ENCODE measurements at regions not wholly inside any gene's neighbourhood (a gene's known extent, or its start where the extent isn't known, plus 50 kb on each side); places are given as distances from the start of the nearest gene placed in this dataset.

DNA sequence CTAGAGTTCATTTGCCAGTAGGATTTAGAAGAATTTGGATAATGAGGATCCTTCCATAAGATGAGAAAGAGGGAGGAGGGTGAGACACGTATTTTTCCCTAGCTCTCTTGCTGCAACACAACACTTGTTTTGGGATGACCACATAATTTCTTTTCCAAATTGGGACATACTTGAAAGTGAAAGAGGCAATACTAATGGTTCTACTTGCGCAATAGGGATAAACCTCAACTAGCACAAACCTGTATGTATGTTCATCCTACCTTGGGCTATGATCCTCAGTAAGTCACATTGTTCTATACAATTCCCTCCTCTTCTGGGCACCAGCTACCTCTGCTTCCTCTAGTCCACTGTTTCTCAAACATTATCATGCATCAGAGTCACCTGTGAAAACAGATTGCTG is 1208.8 kb upstream of the LRRTM1 start:
- Histone ChIP-seq H3K36me3 (ENCODE audit: control insufficient read depth, insufficient read depth, low read length) (no peaks in the 10 kb centered on the region), H3K27me3 (ENCODE audit: control insufficient read depth, insufficient read depth, low read length) (no peaks in the 10 kb centered on the region), H3K4me1 (ENCODE audit: control insufficient read depth, insufficient read depth, low read length) (no peaks in the 10 kb centered on the region), H3K27ac (ENCODE audit: low read length) (no peak overlapping the region), H3K4me3 (ENCODE audit: low read depth in 2 of 2, low read length in 2 of 2) (no peak overlapping the region), H3K9me3 (ENCODE audit: control insufficient read depth, insufficient read depth, low read depth, low read length) (no peaks in the 10 kb centered on the region)
- BruUV-seq (replicated peaks), result no TSS peak
- no peak for TF ChIP-seq TCF7L2 (IDR thresholded peaks at IDR 0.05; ENCODE audit: low read depth, low read length)
- TF ChIP-seq POLR2AphosphoS5 (IDR thresholded peaks at IDR 0.05; ENCODE audit: low read depth, low read length), result no peak
- no peak for TF ChIP-seq SIN3A (IDR thresholded peaks at IDR 0.05; ENCODE audit: borderline replicate concordance, insufficient read depth, low read depth, low read length)
- TF ChIP-seq, protein P1, sequence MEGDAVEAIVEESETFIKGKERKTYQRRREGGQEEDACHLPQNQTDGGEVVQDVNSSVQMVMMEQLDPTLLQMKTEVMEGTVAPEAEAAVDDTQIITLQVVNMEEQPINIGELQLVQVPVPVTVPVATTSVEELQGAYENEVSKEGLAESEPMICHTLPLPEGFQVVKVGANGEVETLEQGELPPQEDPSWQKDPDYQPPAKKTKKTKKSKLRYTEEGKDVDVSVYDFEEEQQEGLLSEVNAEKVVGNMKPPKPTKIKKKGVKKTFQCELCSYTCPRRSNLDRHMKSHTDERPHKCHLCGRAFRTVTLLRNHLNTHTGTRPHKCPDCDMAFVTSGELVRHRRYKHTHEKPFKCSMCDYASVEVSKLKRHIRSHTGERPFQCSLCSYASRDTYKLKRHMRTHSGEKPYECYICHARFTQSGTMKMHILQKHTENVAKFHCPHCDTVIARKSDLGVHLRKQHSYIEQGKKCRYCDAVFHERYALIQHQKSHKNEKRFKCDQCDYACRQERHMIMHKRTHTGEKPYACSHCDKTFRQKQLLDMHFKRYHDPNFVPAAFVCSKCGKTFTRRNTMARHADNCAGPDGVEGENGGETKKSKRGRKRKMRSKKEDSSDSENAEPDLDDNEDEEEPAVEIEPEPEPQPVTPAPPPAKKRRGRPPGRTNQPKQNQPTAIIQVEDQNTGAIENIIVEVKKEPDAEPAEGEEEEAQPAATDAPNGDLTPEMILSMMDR (IDR thresholded peaks at IDR 0.05), result no peak
- TF ChIP-seq, protein P2, sequence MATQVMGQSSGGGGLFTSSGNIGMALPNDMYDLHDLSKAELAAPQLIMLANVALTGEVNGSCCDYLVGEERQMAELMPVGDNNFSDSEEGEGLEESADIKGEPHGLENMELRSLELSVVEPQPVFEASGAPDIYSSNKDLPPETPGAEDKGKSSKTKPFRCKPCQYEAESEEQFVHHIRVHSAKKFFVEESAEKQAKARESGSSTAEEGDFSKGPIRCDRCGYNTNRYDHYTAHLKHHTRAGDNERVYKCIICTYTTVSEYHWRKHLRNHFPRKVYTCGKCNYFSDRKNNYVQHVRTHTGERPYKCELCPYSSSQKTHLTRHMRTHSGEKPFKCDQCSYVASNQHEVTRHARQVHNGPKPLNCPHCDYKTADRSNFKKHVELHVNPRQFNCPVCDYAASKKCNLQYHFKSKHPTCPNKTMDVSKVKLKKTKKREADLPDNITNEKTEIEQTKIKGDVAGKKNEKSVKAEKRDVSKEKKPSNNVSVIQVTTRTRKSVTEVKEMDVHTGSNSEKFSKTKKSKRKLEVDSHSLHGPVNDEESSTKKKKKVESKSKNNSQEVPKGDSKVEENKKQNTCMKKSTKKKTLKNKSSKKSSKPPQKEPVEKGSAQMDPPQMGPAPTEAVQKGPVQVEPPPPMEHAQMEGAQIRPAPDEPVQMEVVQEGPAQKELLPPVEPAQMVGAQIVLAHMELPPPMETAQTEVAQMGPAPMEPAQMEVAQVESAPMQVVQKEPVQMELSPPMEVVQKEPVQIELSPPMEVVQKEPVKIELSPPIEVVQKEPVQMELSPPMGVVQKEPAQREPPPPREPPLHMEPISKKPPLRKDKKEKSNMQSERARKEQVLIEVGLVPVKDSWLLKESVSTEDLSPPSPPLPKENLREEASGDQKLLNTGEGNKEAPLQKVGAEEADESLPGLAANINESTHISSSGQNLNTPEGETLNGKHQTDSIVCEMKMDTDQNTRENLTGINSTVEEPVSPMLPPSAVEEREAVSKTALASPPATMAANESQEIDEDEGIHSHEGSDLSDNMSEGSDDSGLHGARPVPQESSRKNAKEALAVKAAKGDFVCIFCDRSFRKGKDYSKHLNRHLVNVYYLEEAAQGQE (IDR thresholded peaks at IDR 0.05; ENCODE audit: insufficient read depth in 1 of 2, low read depth in 2 of 2, low read length in 1 of 2), result no peak
- DNase-seq (ENCODE audit: low read depth, low spot score), result no peak
- ATAC-seq, result no peak
- ChIA-PET CTCF (no interaction called here), POLR2A (no interaction called here)
- intact Hi-C loops (cut with micrococcal nuclease; ENCODE audit: unreplicated experiment), result no loop called here
- in situ Hi-C loops (cut with HindIII; ENCODE audit: low pct_unique_long_range_greater_than_20kb, low sequenced_read_pairs), result no loop called here

DNA sequence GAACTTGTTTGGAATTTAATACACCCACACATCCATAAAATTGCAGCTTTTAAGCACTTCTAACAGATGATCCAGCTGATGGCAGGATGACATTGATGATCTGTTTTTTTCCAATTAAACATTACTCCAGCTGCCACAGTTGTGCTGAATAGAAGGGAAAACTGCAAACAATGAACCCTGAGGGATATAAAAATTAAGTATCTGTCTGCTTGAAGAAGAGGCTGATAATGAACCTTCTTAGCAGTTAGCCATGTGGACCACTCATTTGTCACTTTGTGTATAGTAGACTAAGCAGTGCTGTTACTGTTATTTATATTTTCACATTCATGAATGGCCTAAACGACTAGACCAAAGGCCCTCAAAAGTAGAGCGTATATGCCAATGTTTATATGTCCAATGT is 1201.0 kb upstream of the LRRTM1 start:
- intact Hi-C loops (cut with micrococcal nuclease; ENCODE audit: unreplicated experiment) (loop anchor here (10.0 kb wide), 1 partner anchor 821 kb away; no protein-coding TSS in a partner anchor), in situ Hi-C loops (cut with HindIII; ENCODE audit: low pct_unique_long_range_greater_than_20kb, low sequenced_read_pairs) (no loop called here)
- Histone ChIP-seq H3K4me3 (ENCODE audit: low read depth in 2 of 2, low read length in 2 of 2) (no peak overlapping the region), H3K27me3 (ENCODE audit: control insufficient read depth, insufficient read depth, low read length) (no peaks in the 10 kb centered on the region), H3K9me3 (ENCODE audit: control insufficient read depth, insufficient read depth, low read depth, low read length) (no peaks in the 10 kb centered on the region), H3K4me1 (ENCODE audit: control insufficient read depth, insufficient read depth, low read length) (no peaks in the 10 kb centered on the region), H3K36me3 (ENCODE audit: control insufficient read depth, insufficient read depth, low read length) (no peaks in the 10 kb centered on the region), H3K27ac (ENCODE audit: low read length) (no peak overlapping the region)
- ChIA-PET POLR2A (no interaction called here), CTCF (no interaction called here)
- DNase-seq (ENCODE audit: low read depth, low spot score) (no peak), ATAC-seq (no peak)
- BruUV-seq (replicated peaks), result no TSS peak
- no peak for TF ChIP-seq SIN3A (IDR thresholded peaks at IDR 0.05; ENCODE audit: borderline replicate concordance, insufficient read depth, low read depth, low read length)
- TF ChIP-seq POLR2AphosphoS5 (IDR thresholded peaks at IDR 0.05; ENCODE audit: low read depth, low read length), result no peak
- TF ChIP-seq, protein P1 (IDR thresholded peaks at IDR 0.05), result no peak
- TF ChIP-seq TCF7L2 (IDR thresholded peaks at IDR 0.05; ENCODE audit: low read depth, low read length), result no peak
- TF ChIP-seq, protein P2 (IDR thresholded peaks at IDR 0.05; ENCODE audit: insufficient read depth in 1 of 2, low read depth in 2 of 2, low read length in 1 of 2), result no peak

Data from Panc1 (cell line).